ENCODE measurements at regions not wholly inside any gene's neighbourhood (a gene's known extent, or its start where the extent isn't known, plus 50 kb on each side); places are given as distances from the start of the nearest gene placed in this dataset.

DNA sequence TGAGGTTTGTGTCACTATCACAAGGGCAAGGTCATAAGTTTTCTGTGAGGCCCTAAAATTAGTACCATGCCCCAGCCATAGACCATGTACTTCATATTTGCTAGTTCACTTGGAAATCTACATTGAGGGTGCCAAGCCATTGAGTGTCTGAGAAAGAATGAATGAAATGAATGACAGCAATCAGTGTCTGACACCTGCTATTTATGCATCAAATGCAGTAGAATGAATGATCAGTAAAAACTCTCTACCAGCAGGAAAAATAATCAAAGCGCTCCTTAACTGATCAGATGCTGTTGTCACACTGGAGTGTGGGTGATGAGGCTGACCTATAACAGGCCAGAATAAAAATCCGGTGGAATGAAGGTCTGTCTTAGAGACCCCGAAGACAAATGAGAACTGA, 467.9 kb upstream of the B3GAT1 start:
- no peaks in the 10 kb centered on the region for H3K27me3 ChIP-seq (ENCODE audit: control insufficient read depth, insufficient read depth, low read length)
- FAIRE-seq = no peak

DNA sequence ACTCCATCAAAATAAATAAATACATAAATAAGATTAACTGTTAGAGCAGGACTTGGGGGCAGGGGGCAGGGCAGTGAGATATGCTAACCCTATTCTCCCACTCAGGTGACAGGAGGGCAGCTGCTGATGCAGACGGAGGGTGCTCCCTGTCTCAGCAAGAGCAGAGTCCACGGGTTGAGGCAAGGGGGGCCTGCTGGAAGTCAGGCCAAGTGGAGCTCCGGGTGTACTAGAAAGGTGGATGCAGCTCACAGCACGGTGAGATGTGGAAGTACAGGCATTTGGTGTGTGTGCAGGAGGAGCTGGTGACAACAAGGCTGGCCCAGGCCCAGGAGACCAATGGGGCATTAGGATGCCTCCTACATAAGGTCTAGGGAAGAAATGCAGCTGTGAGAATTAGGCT, 467.3 kb upstream of the B3GAT1 start:
- no peak for FAIRE-seq
- H3K27me3 ChIP-seq (ENCODE audit: control insufficient read depth, insufficient read depth, low read length) = no peaks in the 10 kb centered on the region
- DNase-seq (ENCODE audit: low read depth) = no peak
- no peak overlapping the region for H3K4me3 ChIP-seq (ENCODE audit: low read depth, low read length)
- TF ChIP-seq, protein P1, sequence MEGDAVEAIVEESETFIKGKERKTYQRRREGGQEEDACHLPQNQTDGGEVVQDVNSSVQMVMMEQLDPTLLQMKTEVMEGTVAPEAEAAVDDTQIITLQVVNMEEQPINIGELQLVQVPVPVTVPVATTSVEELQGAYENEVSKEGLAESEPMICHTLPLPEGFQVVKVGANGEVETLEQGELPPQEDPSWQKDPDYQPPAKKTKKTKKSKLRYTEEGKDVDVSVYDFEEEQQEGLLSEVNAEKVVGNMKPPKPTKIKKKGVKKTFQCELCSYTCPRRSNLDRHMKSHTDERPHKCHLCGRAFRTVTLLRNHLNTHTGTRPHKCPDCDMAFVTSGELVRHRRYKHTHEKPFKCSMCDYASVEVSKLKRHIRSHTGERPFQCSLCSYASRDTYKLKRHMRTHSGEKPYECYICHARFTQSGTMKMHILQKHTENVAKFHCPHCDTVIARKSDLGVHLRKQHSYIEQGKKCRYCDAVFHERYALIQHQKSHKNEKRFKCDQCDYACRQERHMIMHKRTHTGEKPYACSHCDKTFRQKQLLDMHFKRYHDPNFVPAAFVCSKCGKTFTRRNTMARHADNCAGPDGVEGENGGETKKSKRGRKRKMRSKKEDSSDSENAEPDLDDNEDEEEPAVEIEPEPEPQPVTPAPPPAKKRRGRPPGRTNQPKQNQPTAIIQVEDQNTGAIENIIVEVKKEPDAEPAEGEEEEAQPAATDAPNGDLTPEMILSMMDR (IDR thresholded peaks at IDR 0.05; ENCODE audit: insufficient read depth, low read length, severe bottlenecking) = no peak
- no peaks in the 10 kb centered on the region for H3K36me3 ChIP-seq (ENCODE audit: control insufficient read depth, insufficient read depth, low read length)

More for the DNA sequence above, 467.9 kb upstream of the B3GAT1 start:
- no peak overlapping the region for H3K4me3 ChIP-seq (ENCODE audit: low read depth, low read length)
- DNase-seq (ENCODE audit: low read depth) = no peak
- H3K36me3 ChIP-seq (ENCODE audit: control insufficient read depth, insufficient read depth, low read length) = no peaks in the 10 kb centered on the region
- TF ChIP-seq, protein P1 (IDR thresholded peaks at IDR 0.05; ENCODE audit: insufficient read depth, low read length, severe bottlenecking) = no peak

DNA sequence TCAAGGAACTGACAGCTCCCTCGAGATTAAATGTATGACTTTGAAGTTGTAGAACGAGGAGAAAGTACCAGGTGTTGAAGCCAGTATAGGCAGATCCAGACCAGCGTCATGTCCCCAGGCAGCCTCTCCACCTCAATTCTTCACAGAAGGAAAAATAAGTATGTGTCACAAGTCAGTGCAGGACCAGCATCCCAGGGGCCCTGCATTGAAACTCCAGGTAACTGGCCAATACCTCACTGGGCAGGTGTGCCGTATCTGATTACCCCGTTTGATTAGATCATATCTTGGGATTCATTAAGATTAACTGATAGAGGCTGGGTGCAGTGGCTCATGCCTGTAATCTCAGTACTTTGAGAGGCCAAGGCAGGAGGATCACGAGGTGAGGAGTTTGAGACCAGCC, 466.7 kb upstream of the B3GAT1 start:
- FAIRE-seq (no peak), DNase-seq (ENCODE audit: low read depth) (no peak)
- Histone ChIP-seq H3K36me3 (ENCODE audit: control insufficient read depth, insufficient read depth, low read length) (no peaks in the 10 kb centered on the region), H3K4me3 (ENCODE audit: low read depth, low read length) (no peak overlapping the region), H3K27me3 (ENCODE audit: control insufficient read depth, insufficient read depth, low read length) (no peaks in the 10 kb centered on the region)
- TF ChIP-seq, protein P1 (IDR thresholded peaks at IDR 0.05; ENCODE audit: insufficient read depth, low read length, severe bottlenecking) = no peak

DNA sequence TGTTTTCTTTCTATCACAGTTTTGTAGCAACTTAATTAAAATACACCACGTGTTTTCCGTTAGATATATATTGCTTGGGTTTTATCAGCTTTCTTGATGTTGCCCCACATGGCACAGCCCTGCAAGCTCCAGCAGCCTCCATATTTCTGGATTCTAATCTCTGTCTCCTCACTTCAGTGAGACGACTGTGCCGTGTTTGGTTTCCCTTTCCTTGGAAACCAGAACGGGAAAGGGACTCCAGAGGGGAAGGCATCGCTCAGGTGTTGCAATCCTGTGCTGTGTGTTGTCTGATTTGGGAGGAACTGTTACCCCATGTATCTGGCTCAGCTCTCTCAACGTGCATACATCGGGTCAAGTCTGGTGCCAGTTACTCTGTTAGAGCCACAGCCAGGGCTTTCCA, 464.2 kb upstream of the B3GAT1 start:
- TF ChIP-seq, protein P1 (IDR thresholded peaks at IDR 0.05; ENCODE audit: insufficient read depth, low read length, severe bottlenecking) = no peak
- FAIRE-seq (no peak), DNase-seq (ENCODE audit: low read depth) (no peak)
- H3K27me3 ChIP-seq (ENCODE audit: control insufficient read depth, insufficient read depth, low read length) = no peaks in the 10 kb centered on the region
- H3K4me3 ChIP-seq (ENCODE audit: low read depth, low read length) = no peak overlapping the region
- no peaks in the 10 kb centered on the region for H3K36me3 ChIP-seq (ENCODE audit: control insufficient read depth, insufficient read depth, low read length)

DNA sequence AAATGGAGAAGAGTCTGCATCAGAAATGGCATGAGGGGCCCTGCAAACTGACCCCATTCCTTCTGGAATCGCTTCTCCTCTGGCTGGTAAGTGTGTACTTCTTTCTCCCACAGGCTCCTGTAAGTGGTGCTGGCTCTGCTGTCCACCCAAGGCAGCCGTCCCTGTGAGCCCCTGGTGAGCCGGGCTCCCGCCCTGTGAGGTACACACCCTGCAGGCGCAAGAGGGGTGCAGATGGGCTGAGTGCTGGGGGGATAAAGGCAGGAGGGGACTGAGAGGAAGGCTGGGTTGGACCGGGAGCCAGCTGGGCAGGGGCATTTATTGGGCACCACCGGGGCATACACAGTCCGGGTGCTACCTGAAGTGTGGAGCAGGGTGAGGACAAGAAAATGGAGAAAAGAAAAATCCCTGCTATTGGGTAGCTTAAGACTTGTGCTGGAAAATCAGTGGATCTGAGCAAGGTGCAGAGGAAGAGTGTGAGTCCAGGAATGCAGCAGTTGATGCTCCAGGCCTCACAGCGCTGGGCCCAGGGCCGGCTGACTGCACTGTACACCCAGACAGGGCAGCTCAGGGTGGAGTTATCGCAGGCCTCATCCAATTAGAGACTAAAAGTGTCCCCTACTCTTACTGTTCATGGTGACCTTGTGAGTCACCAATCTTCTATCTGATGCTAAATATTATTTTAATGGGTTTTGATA, 455.1 kb upstream of the B3GAT1 start:
- H3K4me3 ChIP-seq (ENCODE audit: low read depth, low read length) = no peak overlapping the region
- no peak for DNase-seq (ENCODE audit: low read depth)
- TF ChIP-seq, protein P1 (IDR thresholded peaks at IDR 0.05; ENCODE audit: insufficient read depth, low read length, severe bottlenecking) = no peak
- H3K27me3 ChIP-seq (ENCODE audit: control insufficient read depth, insufficient read depth, low read length) = no peaks in the 10 kb centered on the region
- no peak for FAIRE-seq
- H3K36me3 ChIP-seq (ENCODE audit: control insufficient read depth, insufficient read depth, low read length) = no peaks in the 10 kb centered on the region

DNA sequence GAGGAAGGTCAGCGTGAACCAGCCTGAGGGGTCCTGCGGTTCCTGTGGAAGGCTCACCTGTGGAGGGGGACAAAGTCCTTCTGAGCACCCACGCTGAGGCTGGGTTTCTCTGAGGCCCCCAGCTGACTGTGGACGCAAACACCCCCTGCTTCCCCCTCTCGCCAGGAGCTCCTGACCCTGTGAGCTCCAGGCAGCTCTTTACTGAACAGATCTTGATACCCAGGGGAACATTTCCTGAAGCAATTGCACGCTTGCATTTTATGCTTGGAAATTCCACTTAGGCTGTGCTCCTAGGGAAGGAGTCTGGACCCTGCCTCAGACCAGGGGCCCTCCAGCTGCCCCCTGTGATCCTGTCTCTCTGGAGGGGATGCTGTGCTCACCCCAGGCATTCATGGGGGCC, 454.2 kb upstream of the B3GAT1 start:
- Histone ChIP-seq H3K4me3 (ENCODE audit: low read depth, low read length) (no peak overlapping the region), H3K36me3 (ENCODE audit: control insufficient read depth, insufficient read depth, low read length) (no peaks in the 10 kb centered on the region), H3K27me3 (ENCODE audit: control insufficient read depth, insufficient read depth, low read length) (no peaks in the 10 kb centered on the region)
- DNase-seq (ENCODE audit: low read depth) (no peak), FAIRE-seq (no peak)
- TF ChIP-seq, protein P1 (IDR thresholded peaks at IDR 0.05; ENCODE audit: insufficient read depth, low read length, severe bottlenecking) = no peak

Data from bronchial epithelial cell (primary cell).